T-helper 1 cell (primary cell): ENCODE measurements at regions not wholly inside any gene's neighbourhood (a gene's known extent, or its start where the extent isn't known, plus 50 kb on each side); places are given as distances from the start of the nearest gene placed in this dataset.

Experiments used
- DNase-seq, 5 donors: peaks; one replicate each; pipeline ENCODE4 v3.0.0-alpha.2; 2012 to 2020

DNA sequence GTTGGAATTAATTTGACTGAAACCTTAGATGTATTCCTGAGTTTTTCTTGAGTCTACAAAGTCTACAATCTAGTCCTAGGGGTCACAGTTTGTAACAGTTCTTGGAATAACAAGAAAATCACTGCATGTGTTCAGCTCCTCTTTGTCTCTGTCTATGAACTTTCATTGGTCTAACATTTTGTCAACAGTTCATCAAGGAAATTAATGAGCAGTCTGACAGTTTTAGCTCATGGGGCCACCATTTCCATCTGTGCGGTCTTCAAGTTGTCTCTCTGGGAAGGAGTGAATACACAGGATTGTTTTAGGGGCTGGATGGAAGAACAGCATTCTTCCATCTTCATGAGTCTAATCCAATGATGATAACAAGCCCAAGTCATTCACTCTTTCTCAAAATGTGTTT is 276.4 kb downstream of the TMEM167A start:
- no peak for DNase-seq

DNA sequence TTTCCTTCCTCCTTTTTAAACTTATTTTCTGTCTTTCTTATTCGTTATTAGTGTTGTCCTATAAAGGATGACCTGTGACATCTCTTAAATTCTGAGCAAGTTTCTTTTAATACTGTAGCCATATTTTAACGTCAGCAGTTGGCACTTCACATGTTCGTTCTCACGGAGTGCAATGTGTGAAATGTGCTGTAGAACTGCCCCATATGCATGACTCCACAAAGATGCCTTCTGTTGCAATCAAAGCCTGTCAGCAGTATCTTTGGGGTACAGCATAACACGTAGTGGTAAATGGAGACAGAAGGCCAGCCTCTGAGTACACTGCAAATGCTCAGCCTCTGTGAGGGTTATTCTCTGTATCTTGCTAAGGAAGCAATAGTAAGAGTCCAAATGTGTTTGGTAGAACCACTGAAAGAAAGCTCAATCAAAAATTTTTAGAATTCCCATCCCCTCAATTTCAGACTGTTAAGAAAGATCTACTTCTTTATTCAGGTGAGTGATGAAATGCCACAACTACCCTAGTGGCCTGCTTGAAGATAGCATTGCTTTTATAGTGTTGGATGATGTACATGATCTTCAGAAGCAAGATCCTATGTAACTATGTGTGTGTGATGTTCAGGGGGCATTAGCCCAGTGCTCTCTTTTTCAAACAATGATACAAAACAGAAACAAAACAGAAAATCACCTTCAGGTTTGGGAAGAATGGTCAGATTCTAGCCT is 277.7 kb downstream of the TMEM167A start:
- no peak for DNase-seq

DNA sequence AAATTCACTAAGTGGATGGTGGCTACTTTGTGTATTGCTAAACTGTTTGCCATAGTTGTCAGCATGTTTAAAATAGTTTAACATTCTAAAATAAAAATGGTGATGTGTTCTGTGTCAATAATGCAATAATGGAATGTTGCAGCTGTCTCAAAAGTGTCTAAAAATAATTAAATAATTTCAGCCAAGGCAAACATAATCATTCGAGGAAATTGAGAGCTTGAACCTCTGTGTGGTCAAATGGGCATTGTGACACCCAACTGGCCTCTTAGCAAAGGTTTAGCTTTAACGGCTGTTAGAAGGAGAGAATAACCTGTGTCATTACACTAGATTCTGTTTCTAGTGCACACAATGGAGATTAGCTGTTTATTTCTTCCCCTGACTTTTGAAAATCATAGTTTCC is 278.5 kb downstream of the TMEM167A start:
- DNase-seq: no peak

DNA sequence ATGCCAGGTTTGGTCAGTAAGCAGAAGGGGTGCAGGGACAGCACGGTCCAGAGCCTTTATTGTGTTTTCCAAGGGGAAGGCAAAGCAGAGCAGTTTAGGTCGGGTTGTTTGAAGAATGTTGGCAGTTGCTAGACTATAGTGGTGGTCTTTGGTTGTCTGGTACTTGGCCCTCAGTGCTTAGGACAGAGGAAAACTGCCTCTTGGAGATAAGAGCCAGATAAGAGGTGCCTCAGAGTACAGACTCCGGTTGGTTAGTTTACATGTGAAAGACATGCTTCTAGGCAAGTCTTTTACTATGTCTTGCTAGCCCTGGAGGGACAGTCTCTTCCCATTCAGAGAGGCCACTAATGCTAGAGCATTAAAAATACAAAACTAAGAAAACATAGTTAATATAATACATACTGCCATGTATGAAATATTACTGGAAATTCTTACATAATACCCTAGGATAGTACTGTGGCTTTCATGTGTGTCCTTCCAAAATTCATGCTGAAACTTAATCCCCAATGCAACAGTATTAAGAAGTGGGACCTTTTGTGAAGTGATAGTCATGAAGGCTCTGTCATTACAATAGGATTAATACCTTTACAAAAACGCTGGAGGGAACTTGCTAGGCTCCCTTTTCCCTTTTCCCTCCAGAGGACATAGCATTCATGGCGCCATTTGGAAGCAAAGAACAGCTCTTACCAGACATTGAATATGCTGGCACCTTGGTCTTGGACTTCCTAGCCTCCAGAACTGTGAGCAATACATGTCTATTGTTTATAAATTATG is 280.4 kb downstream of the TMEM167A start:
- DNase-seq: no peak

DNA sequence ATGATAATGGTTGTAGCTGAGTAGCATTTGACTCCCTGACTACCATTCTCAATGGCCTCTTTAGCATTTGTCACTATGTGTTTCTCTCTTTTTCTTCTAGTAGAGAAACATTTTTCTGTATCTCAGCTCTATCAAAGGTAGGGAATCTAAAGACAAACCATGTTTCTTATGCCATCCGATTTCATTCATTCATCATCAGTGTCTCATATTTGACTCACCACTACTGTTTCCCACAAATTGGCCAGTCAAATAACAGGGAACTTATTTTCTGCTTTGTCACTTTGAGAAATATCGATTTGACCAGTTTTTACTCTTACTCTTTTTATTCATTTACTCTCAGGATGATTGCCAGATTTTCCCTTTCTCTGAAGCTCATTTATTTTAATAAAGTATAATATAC is 282.3 kb downstream of the TMEM167A start:
- no peak for DNase-seq

DNA sequence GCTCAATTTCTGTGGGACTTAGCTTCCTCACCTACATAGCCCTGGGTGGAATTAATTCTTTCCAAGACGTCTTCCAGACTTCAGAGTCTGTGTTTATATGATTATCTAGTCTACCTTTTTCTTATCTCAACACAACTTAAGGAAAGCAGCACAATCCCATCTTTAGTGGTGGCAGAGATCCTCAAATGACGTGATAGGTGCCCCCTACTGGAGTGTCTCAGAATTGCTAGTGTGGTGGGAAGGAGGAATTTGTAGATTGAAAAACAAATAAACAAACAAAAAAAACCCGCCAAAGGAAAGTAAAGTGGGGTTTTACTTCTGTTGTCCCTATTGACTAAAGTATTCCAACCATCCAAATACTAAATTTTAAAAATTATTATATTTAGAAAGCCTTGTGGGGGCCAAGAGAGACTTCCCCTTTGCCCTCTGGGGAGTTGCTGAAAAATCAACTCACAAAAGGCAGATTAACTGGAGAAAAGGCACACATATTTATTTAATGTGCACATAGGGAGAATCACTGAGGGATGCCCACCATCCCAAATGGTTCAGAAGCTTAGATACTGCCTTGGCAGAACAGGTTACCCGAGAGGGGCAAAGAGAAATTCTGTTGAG is 283.3 kb downstream of the TMEM167A start:
- peak in 3 of 5 donors; percentile 6 to 18 (median 18) for DNase-seq

DNA sequence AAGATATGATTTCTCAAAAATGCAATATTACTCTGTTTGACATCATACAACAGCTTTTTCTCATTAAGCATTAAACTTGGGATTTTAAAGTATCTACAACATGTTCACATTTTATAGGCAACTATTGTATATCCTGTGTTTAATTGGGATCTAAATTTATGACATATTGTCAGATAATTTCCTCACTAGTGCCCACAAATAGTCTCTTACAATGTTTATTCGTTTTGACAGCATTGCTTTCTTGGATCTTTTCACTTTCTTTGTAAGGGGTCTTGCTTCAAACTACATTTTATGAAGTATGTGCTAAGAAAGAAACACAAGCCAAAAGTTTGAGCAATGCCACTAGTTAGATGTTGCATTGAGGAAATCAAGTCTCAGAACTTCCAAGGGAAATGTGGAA is 285.1 kb downstream of the TMEM167A start:
- DNase-seq: no peak

DNA sequence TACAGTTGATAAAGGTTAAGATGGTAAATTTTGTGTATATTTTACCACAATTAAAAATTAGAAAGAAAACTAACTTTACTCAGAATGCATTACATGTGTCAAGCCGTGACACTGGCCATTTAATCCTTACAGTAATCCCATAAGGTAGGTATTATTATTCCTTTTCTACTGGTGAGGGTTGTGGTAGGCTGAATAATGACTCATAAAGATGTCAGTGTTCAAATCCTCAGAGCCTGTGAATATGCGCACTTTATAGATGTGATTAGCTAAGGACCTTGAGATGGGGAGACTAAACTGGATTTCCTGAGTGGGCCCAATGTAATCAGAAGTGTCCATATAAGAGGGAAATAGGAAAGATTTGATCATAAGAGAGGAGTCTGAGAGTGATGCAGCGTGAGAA is 288.1 kb downstream of the TMEM167A start:
- no peak for DNase-seq

DNA sequence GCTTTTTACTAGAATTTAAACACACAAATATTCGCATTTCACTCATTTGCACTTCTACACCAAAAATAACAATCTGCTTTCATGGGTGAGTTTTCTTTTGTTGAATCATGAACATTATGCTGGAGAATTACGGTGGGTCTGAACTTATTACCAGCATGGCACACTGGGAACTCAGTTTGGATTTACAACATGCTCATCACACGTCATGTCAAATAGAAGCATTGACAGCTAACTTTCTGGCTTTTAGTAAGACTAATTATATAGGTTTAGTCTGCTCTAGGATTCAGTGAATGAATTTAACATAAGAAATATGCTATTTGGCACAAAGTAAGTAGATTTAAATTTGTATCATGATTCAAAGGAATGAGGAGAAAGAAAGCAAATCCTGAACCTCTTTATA is 290.4 kb downstream of the TMEM167A start:
- DNase-seq: no peak

DNA sequence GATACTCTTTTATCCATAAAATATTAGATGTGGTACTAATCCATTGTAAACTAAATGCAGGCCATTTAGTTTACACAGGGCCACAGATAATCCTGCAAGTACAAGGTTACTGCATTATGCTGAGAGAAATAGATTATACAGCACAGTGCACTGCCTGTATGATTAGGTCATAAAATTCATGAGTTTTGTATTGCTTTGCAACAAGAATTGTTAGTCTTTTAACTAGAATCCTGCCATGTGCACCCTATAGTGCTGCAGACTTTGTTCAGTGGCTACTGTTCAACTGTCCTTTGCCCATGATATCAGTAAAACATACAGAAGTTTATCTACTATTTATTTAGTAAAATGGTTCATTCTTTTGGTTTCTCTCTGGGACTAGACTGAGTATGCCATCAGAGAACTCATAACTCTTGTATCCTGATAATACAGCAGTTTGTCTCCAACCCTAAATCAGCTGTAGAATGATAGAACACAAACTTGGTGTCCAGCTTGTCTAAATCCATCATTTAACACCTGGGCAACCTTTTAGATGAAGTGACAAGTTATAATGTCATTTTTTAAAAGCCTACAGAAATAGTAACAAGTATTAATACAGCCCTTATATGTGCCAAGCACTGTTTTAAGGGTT is 291.2 kb downstream of the TMEM167A start:
- DNase-seq: no peak

DNA sequence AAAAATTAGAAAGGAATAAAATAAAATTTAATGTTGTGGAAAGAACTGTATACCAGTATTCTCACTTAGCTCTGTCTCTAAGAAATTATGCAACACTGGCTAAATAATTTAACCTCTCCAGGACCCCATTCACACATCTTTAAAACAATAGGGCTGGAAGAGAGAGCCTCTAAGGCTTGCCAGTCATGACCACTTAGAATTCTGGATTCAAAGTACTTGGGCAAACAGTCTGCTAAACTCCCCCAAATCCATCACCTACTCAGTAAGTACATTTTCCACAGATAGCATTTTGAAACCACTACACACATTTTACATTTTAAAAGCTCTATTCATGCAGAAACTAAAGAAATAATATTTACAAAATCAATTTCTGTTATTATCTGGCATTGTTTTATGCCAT is 291.7 kb downstream of the TMEM167A start:
- no peak for DNase-seq

DNA sequence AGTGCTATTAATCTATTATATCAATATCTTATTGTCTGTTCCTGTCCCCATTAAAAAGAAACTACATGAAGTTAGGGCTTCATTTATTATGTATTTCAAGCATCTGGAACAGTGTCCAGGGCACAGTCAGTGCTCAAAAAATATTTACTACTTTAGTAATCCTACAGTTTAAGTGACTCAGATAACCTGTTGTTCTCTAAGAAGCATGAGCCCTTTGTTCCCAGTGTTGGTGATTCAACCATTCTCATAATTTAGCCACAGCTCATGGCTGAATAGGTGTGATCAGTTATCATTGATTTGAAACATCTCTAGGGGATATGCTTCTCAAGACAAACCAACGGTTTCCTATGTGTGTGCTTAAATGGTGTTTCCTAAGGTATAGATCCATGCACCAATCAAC is 292.7 kb downstream of the TMEM167A start:
- DNase-seq: no peak

DNA sequence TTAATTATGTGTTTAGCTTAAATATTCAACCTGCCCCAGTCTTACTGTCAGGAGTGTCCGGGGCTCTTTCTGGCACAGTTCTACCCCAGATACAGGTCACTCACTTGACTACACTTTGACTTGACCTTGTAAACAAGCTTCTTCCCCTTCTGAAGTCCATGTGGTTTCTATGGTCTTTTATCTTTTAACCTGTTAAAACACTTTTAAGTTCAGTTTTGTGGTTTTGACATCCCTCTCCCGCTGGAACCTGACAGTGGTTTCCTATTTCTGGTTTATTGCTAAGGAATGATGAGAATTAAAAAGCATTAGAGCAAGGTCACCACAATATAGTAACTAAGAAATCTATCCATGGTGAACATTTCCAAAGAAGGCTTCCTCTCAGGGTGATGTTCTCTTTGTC is 300.1 kb downstream of the TMEM167A start:
- no peak for DNase-seq

DNA sequence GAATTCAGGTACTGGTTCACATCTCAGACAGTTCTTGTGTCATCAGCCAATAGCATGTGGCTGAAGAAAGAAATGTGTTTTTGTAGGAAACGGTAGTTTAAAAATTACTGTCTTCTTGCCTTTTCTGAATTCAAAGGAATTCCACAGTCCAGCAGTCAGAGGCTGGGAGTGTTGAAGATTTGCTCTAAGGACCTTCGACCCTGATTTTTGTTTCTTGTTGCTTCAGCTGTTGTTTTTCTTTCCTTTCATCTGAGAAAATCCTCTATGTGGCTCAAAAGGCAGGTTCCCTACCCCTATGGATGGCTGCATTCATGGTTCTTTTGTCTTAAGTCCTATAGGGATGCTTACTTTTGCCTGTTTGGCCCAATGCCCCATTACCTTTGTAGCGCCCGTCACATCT is 304.9 kb downstream of the TMEM167A start:
- DNase-seq: no peak

DNA sequence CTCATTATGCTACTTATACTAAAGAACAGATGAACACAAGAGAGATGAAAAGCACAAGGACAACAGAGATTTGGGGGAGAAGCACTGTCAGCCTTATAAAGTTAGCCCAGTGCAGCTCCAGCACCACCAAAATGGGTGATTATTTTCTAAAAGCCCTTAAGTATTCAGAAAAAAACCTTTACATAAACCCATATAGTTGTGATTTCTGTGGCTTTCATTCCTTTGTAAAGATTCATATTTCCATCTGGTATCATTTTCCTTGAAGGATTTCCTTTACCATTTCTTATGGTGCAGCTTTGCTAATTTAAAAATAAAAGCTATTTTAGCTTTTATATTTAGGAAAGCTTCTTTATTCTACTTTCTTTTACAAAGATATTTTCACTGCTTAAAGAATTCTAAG is 311.0 kb downstream of the TMEM167A start:
- no peak for DNase-seq

DNA sequence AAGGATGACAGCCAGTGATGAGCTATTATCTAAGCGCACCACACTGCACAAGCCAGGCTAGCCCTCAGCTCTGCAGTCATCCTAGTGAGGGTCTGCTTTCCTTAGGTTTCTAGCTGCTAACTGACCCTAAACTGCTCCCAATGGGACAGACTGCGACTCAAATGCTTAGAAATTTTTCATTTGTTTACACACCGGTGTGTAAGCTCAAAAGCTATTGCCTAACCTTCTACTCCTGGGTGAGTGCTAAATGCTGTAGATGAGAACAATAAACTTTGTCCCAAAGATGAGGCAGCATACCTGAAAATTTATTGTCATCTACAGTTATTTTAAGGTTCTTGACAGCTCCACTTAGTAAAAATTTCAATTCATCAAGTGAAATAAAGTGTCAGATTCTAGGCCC is 311.4 kb downstream of the TMEM167A start:
- no peak for DNase-seq

DNA sequence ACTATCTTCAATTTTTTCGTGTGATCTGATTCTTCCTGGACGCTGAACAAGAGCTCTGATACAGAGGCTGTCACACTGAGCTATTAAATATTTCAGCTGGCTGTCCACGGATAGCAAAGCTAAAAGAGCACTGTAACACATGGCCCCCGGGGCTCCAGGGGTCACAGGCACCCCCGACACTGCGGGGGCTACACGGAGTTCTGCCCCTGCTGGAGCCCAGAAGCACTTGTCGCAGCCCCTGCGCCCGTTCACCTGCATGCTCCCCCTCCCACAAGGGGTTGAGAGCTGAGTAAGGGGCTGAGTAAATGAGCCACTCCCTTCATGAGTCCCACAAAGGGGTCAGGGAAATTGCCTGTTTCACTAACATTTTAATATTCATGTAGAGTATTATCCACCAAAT is 316.3 kb downstream of the TMEM167A start:
- no peak for DNase-seq

DNA sequence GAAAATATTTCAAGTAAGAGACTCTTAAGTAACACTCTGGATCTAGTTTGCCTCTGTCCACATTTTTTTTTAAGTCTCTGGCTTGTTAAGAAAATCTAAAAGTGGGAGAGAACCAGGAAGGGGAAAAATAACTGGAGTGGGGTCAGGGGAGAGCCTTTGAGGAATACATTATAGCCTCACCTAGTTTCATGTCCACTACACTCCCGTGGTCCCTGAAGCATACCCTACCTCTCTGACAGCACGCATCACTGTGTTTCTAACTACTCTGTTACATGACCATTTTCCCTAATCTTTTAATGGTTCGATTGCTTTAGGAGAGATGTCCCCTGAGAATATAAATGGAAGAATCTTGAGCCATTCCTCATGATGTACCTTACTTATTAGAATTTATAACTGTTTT is 318.3 kb downstream of the TMEM167A start:
- no peak for DNase-seq

DNA sequence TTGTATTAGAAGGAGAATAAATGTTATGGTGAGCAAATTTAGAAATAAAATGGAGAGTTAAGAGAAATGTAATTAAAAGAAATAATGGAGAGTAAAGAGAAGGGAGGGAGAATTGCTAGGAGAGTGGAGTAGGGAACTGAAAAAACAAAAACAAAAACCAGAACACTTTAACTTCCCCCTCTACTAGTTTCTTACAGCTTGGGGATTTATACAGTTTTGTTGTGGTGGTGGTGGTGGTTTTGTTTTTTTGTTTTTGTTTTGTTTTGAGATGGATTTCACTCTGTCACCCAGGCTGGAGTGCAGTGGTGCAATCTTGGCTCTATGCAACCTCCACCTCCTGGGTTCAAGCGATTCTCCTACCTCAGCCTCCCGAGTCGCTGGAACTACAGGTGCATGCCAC is 322.4 kb downstream of the TMEM167A start:
- DNase-seq: no peak

DNA sequence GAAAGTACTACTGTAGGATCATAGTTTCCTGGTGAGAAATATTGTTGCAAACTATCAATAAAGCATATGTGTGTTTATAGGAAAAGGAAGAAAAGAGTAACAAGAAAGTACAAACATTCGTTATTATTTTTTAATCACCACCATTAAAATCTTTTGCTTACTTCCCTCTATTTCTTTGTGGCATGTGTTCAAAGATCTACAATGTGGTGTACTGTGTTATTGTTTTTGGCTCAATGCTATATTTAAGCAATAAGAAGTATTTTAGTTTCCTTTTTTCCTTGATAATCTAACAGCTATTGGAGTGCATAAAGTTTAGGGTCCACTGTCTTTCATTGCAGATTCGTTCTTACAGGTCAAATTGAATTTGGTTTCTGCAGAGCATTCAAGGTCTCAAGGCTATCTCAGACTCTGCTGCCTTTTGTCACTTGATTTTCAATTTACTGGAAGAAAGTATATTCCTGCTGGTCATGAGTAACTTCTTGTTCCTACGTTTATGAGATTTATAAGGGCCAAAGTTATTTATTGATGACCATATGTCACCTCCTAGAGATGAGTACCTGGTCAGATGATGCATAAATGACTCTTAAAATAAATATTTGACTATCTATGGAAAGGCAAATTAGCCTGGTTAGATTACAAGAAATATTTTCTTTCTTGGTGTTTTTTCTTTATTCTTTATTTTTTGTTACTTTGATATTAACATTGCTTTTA is 323.0 kb downstream of the TMEM167A start:
- no peak for DNase-seq

DNA sequence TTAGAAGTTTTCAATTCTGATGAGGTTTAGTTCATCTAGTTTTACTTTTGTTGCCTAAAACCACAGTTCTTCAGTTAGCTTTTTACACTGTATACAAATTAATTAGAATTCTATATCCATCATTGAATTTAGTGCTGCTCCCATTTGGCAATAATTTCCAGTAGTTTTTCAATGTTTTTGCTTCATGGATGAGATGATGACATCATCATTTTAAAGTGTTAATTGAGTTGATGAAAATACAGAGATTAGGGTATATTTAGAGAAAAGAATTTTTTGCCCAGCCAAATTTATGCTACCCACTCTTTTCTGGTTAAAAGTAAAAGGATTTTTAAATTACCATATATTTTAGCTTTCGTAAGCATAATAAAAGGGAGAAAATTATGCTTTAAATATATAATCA is 323.8 kb downstream of the TMEM167A start:
- DNase-seq: no peak

DNA sequence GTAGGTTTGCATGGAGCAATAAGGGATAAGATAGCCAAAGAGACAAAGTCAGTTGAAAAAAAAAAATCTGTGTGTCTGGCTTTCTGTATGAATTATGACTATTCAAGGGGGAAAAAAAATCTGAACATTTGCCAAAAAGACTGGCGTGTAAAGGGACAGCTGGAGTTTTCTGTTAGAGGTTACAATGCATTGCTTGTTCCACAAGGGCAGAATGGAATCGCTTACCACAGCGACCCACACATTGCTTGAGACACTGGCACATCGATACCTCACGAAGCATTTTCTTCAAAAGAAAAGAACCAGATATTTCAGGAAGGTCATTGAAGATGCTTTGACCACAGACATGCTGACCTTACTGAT is 327.8 kb downstream of the TMEM167A start:
- DNase-seq: no peak
